ENCODE measurements at regions not wholly inside any gene's neighbourhood (a gene's known extent, or its start where the extent isn't known, plus 50 kb on each side); places are given as distances from the start of the nearest gene placed in this dataset.

- DNase-seq = no peak
These were observed 55.5 kb downstream of the GSPT2 start for GRCh38 chrX:51798701-51799100.

DNA sequence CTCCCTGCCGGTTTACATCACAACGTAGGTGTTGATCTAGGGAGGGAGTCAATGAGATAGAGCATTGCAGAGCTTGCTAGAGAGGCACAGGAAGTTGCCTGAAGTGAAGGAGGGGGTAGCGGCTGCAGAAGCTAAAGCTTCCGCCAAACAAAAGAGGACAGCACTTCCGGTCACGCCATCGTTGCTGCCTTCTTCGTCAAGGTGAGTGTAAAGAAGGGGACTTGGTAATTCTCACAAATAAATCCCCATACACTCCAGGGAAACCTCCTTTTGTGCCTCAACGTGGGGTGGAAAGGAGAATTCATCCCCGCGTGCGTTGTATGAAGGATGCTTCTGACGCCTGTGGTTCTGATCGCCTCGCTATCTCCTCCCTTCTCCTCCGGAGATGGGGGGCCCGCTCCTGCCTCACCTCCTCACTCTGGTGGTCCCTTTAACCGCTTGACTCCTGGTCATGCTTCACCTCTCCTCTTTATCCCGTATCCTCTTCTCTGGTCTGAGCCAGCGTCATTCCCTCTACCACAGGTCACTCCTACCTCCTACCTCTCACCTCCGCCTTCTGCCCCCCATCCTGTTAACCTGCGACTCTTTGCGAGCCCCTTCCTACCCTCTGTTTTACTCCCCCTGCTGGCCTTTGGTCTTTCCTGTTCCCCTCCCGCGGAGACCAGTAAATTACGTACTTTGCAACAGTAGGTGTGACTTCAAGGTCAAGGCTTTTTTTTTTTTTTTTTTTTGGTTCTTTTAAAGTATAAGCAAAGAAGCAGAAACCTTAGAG lies 59.9 kb downstream of the GSPT2 start:
- DNase-seq = peak; percentile 11 to 78 (median 23)

- DNase-seq = no peak
These were observed 60.6 kb downstream of the GSPT2 start for GRCh38 chrX:51803833-51804232.

DNA sequence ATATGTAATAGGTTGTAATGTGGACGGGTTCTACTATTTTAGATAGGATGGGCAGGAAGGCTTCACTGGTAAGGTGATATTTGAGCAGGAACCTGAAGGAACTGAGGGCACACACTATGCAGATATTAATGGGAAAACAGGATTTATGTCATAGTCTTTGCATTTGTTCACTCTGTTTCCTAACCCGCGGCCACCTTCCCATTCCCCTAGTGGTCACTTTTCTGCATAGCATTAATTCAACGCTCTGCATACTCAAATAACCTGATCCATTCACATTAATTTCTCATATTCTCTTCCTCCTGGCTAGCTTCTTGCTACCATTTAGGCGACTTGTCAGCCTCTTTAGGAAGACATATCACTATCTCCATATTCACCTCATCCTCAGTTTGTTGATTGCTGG lies 61.5 kb downstream of the GSPT2 start:
- DNase-seq = no peak

DNA sequence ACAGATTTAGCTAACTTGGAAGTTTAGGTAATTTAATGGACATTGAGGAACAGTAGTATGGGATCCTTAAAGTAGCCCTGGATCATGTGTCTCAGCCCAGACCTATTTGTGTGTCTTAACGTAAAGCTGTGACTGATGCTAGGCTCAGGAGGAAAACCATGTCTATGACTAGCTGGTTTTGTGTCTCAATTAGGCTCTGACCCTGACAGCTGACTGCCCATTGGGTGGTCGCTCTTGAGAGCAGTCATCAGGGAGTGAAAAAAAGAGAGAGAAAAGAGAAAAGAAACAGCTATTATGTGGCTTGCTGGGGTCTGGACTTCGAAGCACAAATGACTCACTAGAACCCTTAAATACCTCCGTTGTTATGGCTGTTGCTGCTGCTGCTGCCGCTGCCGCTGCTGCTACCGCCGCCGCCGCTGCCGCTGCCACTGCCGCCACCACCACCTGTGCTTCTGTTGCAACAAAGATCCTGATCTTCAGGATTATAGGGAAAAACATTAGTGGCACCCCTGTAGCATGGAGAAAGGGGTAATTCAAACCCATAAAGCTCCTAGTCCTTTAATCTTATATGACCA lies 70.7 kb downstream of the GSPT2 start:
- no peak for DNase-seq

- no peak for DNase-seq
These were observed 69.4 kb upstream of the MAGED1 start for GRCh38 chrX:51824061-51824460.

DNA sequence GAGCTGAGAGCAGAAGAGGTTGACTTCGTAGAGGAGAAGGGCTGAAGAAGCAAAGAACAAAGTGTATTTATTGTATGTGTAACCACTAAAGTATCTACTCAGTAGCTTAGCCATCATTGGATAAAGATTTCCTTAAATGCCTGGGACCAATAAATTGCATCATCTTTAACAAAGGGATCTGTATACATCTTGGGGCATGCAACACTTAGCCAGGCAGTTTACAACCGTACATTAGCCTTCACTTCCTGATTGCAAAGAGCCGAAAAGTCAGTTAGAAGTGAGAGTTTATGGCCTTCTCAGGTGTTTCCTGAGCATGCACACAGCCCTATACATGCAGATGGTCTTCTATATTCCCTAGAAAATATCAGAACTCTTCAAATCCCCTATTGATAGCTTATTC lies 68.0 kb upstream of the MAGED1 start:
- DNase-seq = no peak

GRCh38 chrX:51834076-51834475 lies 59.3 kb upstream of the MAGED1 start:
- DNase-seq = no peak

DNA sequence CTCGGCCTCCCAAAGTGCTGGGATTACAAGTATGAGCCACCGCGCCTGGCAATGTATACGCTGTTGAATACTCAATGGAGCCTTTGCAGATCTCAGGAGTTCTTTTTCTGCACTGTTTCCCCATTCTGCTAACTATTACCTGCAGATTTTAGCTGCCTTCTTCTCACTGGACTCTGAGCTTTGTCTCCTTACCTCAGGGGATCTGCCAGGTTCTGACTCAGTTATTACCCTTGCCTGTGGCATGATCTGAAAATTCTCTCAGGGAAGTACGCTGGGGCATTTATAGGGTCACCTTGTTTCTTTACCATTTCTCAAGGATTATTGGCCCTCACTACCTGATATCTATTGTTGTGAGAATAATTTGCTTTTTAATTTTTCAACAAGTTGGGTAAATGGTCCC lies 56.6 kb upstream of the MAGED1 start:
- no peak for DNase-seq

DNA sequence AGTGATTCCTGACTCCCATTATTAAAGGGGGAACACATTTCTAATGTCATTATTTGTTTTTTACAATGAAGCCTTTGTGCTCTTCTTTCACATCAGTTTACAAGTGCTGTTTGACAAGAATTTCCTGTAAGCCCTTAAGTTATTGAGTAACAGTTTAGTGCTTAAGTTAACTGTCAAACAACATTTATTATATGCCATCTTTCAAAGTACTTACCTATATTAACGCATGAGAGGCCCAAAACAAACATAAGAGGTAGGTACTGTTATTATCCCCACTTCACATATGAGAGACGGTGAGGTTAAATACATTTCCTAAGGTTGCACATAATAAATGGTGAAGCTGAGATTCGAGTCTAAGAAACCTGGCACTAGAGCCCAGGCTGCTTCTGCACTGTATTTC lies 56.0 kb upstream of the MAGED1 start:
- no peak for DNase-seq

GRCh38 chrX:51837921-51838320 lies 55.5 kb upstream of the MAGED1 start:
- DNase-seq = no peak
